DOHH2 (cell line): ENCODE measurements at regions not wholly inside any gene's neighbourhood (a gene's known extent, or its start where the extent isn't known, plus 50 kb on each side); places are given as distances from the start of the nearest gene placed in this dataset.

Source experiments
- EZH2phosphoT487 ChIP-seq: fragments of 200-600 bp; sonication (generic); IDR thresholded peaks from 2 replicates; pipeline ENCODE4 v1.6.1; 2017; ENCODE audit warnings: borderline replicate concordance, mild to moderate bottlenecking, antibody characterized with exemption, low read length, moderate library complexity, mixed read lengths
- TF ChIP-seq, protein P1 (sequence below): fragments of 200-600 bp; sonication (generic); IDR thresholded peaks from one replicate; pipeline ENCODE4 v1.5.1; 2014; ENCODE audit warnings: antibody characterized with exemption, mild to moderate bottlenecking, low read depth, low read length; ENCODE audit not compliant: poor library complexity, severe bottlenecking

DNA sequence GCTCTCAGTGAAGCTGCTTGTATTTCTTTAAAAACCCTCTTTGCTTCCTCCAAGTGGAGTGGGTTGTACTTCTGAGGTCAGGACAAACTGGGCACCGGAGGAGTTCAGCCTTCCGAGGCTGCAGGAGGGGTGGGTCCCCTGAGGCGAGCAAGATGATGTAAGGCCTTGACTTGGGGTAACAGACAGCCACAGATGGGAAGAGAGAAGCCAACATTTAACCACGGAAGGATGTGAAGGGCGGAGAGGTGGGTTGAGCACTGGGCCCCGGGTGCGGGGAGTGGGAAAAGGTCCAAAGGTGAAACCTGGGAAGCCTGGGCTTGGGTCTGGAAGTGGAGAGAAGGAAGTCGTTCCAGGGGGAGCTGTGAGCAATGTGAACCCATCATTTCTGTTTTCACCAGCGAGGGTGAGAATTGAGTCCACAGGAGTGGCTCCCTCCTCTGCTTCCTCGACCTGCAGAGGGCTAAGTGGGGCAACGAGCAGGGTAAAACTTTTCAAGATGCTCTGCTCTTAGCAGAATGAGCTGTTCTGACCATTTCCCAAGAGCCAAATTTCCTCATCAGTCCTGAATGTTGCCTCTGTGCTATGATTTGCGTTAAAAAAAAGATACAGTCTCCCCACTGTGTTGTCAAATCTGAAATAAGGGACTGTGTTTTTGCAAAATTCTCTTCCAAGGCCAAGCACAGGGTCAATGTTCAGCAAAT is 137.7 kb upstream of the CRHR1 start:
- TF ChIP-seq, protein P1, sequence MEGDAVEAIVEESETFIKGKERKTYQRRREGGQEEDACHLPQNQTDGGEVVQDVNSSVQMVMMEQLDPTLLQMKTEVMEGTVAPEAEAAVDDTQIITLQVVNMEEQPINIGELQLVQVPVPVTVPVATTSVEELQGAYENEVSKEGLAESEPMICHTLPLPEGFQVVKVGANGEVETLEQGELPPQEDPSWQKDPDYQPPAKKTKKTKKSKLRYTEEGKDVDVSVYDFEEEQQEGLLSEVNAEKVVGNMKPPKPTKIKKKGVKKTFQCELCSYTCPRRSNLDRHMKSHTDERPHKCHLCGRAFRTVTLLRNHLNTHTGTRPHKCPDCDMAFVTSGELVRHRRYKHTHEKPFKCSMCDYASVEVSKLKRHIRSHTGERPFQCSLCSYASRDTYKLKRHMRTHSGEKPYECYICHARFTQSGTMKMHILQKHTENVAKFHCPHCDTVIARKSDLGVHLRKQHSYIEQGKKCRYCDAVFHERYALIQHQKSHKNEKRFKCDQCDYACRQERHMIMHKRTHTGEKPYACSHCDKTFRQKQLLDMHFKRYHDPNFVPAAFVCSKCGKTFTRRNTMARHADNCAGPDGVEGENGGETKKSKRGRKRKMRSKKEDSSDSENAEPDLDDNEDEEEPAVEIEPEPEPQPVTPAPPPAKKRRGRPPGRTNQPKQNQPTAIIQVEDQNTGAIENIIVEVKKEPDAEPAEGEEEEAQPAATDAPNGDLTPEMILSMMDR = no peak
- TF ChIP-seq EZH2phosphoT487 = no peak
